Mucosa of descending colon (tissue), 3 donors: ENCODE measurements at regions not wholly inside any gene's neighbourhood (a gene's known extent, or its start where the extent isn't known, plus 50 kb on each side); places are given as distances from the start of the nearest gene placed in this dataset.

ENCODE experiments used
- ATAC-seq: fragments of 200-7000 bp; cut with Tn5 transposase; one replicate; pipeline ENCODE4 v1.9.1; 2020; ENCODE audit warnings: mild to moderate bottlenecking, moderate library complexity
- DNase-seq, 3 donors: peaks; one replicate each; pipeline ENCODE4 v3.0.0-alpha.2; 2020
- H3K36me3 ChIP-seq: fragments of 200-600 bp; one replicate; pipeline ENCODE4 v1.8.0; 2021; ENCODE audit warnings: low read depth, mild to moderate bottlenecking
- H3K4me1 ChIP-seq: fragments of 200-600 bp; one replicate; pipeline ENCODE4 v1.8.0; 2021; ENCODE audit warnings: low read depth, mild to moderate bottlenecking
- H3K4me3 ChIP-seq: fragments of 200-600 bp; one replicate; pipeline ENCODE4 v1.8.0; 2021; ENCODE audit warnings: mild to moderate bottlenecking
- H3K9me3 ChIP-seq: fragments of 200-600 bp; one replicate; pipeline ENCODE4 v1.8.0; 2021; ENCODE audit warnings: mild to moderate bottlenecking
- intact Hi-C, 2 donors: fragments of 100-400 bp; cut with DNase I in 1 of 2; cut with micrococcal nuclease in 1 of 2; formaldehyde crosslinking; loops; one replicate each; pipeline versions ENCODE4 v1.11.0 to v1.11.1; 2022; cut with DNase I, micrococcal nuclease
- TF ChIP-seq, protein P1 (sequence below): fragments of 200-600 bp; IDR thresholded peaks from one replicate; pipeline ENCODE4 v1.8.0; 2022; ENCODE audit warnings: antibody characterized with exemption, mild to moderate bottlenecking
- donor health status: DM: no; HTN: no; CAD: no; lungs with moderate emphysema.
- donor health status: DM: no; HTN: no; CAD: no.
- donor health status: DM: no; HTN: yes; CAD: no.

GRCh38 chr17:53707566-53707965 is 115.2 kb upstream of the KIF2B start:
- intact Hi-C loops = no loop called here
- TF ChIP-seq, protein P1, sequence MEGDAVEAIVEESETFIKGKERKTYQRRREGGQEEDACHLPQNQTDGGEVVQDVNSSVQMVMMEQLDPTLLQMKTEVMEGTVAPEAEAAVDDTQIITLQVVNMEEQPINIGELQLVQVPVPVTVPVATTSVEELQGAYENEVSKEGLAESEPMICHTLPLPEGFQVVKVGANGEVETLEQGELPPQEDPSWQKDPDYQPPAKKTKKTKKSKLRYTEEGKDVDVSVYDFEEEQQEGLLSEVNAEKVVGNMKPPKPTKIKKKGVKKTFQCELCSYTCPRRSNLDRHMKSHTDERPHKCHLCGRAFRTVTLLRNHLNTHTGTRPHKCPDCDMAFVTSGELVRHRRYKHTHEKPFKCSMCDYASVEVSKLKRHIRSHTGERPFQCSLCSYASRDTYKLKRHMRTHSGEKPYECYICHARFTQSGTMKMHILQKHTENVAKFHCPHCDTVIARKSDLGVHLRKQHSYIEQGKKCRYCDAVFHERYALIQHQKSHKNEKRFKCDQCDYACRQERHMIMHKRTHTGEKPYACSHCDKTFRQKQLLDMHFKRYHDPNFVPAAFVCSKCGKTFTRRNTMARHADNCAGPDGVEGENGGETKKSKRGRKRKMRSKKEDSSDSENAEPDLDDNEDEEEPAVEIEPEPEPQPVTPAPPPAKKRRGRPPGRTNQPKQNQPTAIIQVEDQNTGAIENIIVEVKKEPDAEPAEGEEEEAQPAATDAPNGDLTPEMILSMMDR = no peak
- no peaks in the 10 kb centered on the region for H3K4me1 ChIP-seq
- DNase-seq (no peak), ATAC-seq (no peak)
- H3K36me3 ChIP-seq = no peaks in the 10 kb centered on the region
- no peak overlapping the region for H3K4me3 ChIP-seq
- peaks cover 54% of the 10 kb centered on the region for H3K9me3 ChIP-seq

DNA sequence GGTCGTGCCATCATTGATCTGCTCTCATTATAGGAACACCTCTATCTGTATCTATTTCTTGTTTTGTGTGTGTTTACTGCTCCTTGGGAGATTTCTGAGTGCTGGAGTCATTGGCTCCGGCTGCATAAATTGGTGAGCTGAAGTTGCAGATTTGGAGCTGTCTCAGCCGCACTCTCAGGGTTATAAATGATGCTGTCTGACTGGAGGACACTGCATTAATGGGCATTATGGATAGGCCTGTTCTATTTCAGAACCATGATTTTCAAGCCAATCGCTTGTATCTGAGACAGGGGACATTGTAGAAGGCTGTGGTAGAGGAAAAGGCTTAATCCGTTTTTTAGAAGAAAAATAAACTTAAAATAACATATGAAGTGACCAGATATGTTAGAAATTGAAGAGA is 126.4 kb upstream of the KIF2B start:
- Histone ChIP-seq H3K9me3 (peaks cover 7% of the 10 kb centered on the region), H3K4me3 (no peak overlapping the region), H3K36me3 (no peaks in the 10 kb centered on the region), H3K4me1 (no peaks in the 10 kb centered on the region)
- DNase-seq = no peak
- ATAC-seq = no peak
- intact Hi-C loops = no loop called here
- TF ChIP-seq, protein P1 = no peak

- intact Hi-C loops = no loop called here
- no peak overlapping the region for H3K4me3 ChIP-seq
- ATAC-seq (no peak), DNase-seq (no peak)
- no peaks in the 10 kb centered on the region for H3K4me1 ChIP-seq
- no peaks in the 10 kb centered on the region for H3K36me3 ChIP-seq
- TF ChIP-seq, protein P1 = no peak
- peaks cover 33% of the 10 kb centered on the region for H3K9me3 ChIP-seq
Observed at GRCh38 chr17:53687324-53687723, 135.4 kb upstream of the KIF2B start.

DNA sequence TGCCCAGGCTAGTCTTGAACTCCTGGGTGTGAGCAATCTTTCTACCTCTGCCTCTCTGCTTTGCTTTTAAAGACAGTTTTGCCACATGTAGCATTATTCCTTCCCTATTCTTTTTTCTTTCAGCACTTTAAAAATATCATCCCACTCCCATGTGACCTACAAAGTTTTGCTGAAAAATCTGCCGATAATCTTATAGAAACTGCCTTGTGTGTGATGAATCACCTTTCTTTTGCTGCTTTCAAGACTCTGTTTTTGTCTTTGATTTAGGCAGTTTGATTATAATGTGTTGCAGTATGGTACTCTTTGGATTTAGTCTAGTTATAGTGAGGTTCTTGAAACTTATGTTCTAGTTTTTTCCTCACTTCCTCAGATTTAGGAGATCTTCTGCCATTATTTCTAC is 142.0 kb upstream of the KIF2B start:
- ATAC-seq = no peak
- DNase-seq = no peak
- no peak overlapping the region for H3K4me3 ChIP-seq
- TF ChIP-seq, protein P1 = no peak
- H3K36me3 ChIP-seq = no peaks in the 10 kb centered on the region
- intact Hi-C loops = no loop called here
- H3K9me3 ChIP-seq = peaks cover 17% of the 10 kb centered on the region
- H3K4me1 ChIP-seq = no peaks in the 10 kb centered on the region

- Histone ChIP-seq H3K4me3 (no peak overlapping the region), H3K9me3 (peaks cover 14% of the 10 kb centered on the region), H3K36me3 (no peaks in the 10 kb centered on the region), H3K4me1 (no peaks in the 10 kb centered on the region)
- DNase-seq = no peak
- intact Hi-C loops = no loop called here
- TF ChIP-seq, protein P1 = no peak
- no peak for ATAC-seq
Observed at GRCh38 chr17:53668854-53669253, 153.9 kb upstream of the KIF2B start.

DNA sequence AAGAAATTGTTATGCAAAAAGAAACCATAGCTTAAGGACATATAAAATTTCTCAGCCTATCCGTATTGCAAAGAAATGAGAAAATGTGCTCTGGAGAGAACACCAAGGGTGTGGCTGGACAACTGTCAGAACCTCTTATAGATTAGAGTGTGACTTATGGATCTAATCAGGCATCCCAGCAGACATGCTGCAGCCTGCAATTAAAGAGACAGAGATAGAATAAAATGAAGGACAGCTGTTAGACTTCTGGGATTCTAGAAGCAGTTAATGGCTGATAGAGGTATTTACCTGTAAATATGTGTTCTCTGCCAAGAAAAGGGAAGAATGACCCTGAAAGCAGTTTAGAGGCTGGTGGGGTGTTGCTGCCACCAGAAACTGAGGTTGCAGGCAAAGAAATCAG is 160.1 kb upstream of the KIF2B start:
- intact Hi-C loops = no loop called here
- Histone ChIP-seq H3K4me3 (no peak overlapping the region), H3K36me3 (no peaks in the 10 kb centered on the region), H3K4me1 (no peaks in the 10 kb centered on the region), H3K9me3 (peaks cover 4% of the 10 kb centered on the region)
- ATAC-seq = no peak
- TF ChIP-seq, protein P1 = no peak
- DNase-seq = no peak
